GM21367 (cell line): ENCODE measurements at regions not wholly inside any gene's neighbourhood (a gene's known extent, or its start where the extent isn't known, plus 50 kb on each side); places are given as distances from the start of the nearest gene placed in this dataset.

Source experiments
- ATAC-seq: cut with Tn5 transposase; IDR thresholded peaks from one replicate; pipeline ENCODE4 v1.9.1; 2021; ENCODE audit not compliant: unreplicated experiment

DNA sequence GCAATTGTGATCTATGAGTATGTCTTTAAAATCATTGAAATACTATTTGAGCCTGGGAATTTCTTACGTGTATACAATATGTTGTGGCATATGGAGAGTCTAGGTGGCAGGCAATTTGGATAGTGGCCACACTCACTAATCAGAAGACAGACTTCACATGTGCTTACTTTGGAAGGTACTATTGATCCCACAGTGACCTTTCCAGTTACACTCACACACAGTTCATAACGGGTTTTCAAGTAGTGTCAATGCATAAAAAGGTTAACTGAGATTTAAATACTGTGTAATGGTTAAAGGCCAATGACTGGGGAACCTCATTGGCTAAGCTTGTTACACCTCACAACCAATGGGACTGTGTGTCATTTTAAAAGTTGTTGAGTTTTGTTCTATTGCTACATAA lies 783.2 kb downstream of the RPA4 start:
- no peak for ATAC-seq

DNA sequence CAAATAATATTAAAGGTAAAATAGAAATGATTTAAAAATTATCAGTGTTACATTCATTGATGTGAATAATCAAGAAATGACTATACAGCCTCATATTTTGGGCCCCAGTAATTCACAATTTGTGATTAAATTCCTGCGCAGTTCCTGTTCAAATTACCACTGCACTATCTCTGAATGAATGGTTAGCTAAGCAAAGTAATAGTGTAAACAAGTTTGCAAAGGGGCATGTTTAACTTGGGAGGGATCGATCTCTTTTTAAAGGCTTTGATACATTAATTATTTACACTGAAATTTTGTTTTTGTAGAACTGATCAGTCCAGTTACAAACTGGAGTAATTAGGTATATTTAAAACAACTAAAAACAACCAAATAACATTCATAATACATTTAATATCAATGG lies 784.4 kb downstream of the RPA4 start:
- no peak for ATAC-seq

DNA sequence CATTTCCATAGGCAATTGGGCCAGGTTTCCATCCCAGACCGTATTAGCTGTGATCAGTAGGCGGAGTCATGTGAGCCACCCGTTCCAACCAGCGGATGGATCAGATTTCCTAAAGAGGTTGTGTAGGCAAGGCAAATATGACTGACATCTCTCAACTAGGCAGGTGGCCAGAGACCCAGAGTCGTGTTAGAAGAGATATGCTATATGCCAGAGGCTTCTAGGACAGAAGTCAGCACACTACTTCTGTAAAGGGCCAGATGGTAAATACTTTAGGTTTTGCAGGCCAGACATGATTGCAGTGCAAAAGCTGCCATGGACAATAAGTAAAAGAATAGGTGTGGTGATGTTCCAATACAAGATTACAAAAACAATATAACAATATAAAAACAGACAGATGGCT lies 788.4 kb downstream of the RPA4 start:
- ATAC-seq = no peak

DNA sequence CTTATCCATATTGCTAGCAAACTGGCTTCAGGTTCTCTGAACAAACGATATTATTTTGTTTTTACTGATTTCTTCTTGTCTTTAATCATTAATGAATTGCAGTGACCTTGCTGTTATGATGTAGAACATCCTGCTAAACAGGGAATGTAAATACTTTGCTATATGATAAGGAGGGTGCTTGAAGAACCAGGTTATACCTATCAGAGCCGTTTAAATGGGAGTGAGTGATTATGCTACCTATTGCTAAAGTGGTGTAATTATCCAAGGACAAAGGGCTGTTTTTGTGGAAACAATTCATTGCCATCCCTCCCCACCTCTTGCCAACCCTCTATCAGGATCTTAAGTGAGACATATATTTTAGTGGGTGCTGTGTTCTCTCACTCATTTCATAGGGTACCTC lies 788.9 kb downstream of the RPA4 start:
- no peak for ATAC-seq

- no peak for ATAC-seq
Measured at GRCh38 chrX:97673135-97673534, 789.4 kb downstream of the RPA4 start.

- no peak for ATAC-seq
Measured at GRCh38 chrX:97682991-97683840, 799.5 kb downstream of the RPA4 start.

DNA sequence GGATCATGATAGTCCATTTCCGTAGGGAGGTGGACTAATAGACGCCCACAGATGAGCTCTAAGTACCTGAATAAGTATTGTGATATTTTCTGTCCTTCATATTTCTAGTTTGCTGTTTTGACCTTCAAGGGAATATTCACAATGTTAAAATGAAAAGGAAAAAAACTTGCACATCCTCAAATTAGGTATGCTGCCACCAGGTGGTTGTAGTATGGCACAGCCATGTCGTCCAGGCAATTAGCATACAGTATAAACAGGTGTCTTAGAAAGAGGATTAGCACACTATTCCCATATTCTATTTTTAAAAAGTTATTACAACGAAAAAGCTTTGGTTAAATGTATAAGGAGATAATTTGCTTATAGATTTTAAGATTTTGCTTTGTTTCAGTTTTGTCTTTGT lies 802.0 kb downstream of the RPA4 start:
- no peak for ATAC-seq

GRCh38 chrX:97691901-97692455 lies 808.3 kb downstream of the RPA4 start:
- ATAC-seq = no peak

- ATAC-seq = no peak
Measured at GRCh38 chrX:97692575-97692974, 808.9 kb downstream of the RPA4 start.

DNA sequence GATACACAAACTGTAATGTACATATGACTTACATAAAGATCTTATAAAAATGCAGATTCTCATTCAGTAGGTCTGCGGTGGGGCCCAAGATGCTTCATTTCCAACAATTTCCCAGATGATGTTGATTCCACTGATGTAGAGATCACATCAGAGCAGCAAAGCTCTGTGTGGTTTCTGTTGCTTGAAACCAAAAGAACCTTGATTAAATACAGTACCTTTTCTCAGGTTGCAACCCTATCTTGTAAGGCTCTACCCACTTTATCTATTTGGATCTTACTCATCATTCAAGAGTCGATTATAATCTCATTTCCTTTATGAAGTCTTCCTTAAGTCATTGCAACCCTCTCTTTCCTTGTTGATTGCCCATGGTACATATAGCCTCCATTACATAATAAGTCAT lies 816.8 kb downstream of the RPA4 start:
- ATAC-seq = no peak

DNA sequence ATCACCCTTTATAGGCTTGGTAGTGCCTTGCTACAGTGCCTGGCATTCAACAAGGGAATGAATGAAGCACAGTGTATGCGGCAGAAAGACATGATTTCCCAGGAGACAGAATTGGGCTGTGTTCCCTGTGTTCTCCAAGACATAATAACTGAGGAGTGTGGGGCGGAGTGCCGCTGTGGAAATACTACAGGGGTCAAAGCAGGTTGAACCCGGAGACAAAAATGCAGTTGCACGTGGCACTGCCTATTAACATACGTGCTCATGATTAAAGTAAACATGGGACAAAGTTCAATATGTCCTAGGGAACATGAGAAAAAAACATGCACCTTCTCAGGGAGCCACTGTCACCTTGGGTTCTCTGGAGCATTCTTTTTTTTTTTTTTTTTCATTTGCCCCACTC lies 820.8 kb downstream of the RPA4 start:
- no peak for ATAC-seq

- ATAC-seq = no peak
Measured at GRCh38 chrX:97704881-97705280, 821.2 kb downstream of the RPA4 start.

GRCh38 chrX:97705936-97706335 lies 822.2 kb downstream of the RPA4 start:
- ATAC-seq = no peak

- no peak for ATAC-seq
Measured at GRCh38 chrX:97714072-97714471, 830.4 kb downstream of the RPA4 start.

GRCh38 chrX:97728215-97728614 lies 844.5 kb downstream of the RPA4 start:
- ATAC-seq = no peak

DNA sequence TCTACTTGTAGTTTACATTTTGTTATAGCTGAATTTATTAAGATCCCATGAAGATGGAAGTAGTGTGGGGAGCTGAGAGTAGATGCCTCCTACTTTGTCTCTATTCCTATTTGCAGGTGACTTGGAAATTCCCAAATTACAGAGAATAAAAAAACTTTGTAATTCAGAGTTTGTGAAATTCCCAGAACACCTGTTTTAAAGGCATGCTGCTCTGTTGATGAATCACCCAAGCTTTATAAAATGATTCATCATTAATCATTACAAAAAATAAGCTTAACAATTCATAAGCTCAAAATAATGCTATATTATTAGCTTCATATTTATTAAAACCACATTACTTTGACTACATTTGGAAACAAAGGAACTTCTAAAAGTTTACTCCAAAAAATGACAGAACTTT lies 856.3 kb downstream of the RPA4 start:
- ATAC-seq = no peak

GRCh38 chrX:97740886-97741285 lies 857.2 kb downstream of the RPA4 start:
- ATAC-seq = no peak

DNA sequence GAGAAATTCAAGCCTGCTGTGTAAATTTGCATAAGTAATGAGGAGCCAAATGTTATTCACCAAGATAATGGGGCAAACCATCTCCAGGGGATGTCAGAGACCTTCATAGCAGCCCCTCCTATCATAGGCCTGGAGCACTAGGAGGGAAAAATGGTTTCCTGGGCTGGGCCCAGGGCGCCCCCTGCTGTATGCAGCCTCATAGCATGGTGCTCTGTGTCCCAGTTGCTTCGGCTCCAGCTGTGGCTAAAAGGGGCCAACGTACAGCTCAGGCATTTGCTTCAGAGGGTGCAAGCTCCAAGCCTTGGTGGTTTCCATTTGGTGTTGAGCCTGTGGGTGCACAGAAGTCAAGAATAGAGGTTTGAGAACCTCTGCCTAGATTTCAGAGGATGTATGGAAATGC lies 859.3 kb downstream of the RPA4 start:
- no peak for ATAC-seq

DNA sequence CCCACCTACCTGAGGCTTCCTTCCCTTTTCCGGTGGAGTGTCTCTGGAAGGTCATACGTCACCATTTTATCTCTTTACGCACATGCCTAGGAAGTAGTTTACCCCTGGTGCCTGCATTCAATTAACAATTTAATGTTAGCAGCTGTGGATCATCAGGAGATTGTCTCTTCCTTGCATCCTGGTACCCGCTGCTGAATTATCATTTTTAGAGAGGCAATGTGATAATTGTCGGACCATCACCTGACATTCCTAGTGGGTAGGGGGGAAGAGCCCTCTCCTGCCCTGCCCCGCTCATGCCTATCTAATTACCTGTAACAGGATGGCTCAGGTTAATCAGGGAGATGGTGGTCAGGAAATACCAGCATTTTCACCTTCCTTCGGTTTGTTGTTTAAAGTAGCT lies 863.6 kb downstream of the RPA4 start:
- no peak for ATAC-seq

DNA sequence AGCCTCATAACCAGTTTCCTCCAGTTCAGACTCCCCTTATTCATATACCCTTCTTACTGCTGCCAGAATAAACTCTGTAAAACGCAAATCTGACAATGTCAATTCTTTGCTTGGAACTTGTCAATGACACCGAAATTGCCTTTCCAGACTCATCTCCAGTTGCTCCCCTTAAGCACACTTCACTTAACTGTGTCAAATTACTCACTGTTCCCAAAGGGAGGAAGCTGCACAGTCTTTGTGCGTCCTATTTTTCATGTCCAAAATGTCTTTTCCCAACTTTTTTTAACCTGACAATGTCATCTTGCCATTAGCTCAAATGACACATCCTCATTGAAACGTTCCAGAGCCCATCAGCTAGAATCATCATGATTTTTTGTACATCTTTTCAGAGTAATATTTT lies 867.3 kb downstream of the RPA4 start:
- no peak for ATAC-seq

GRCh38 chrX:97751735-97752134 lies 868.0 kb downstream of the RPA4 start:
- ATAC-seq = no peak

GRCh38 chrX:97756879-97757278 lies 873.2 kb downstream of the RPA4 start:
- no peak for ATAC-seq

DNA sequence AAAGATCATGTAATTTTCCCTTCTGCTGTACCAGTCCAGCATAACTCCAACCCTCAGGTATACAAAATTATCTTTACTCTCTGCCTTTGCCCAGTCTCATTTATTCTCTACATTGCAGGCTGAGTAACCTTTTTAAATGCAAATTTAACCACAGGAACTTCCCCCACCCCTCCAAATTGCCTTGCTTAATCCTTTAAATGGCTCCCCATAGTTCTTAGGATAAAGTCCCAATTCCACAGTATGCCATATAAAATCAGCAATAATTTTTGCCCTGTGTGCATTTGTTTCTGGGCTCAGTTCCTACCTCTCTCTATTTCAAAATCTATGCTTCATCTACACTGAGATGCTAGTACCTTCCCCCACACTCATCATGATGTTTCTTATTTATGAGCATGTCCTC lies 879.7 kb downstream of the RPA4 start:
- no peak for ATAC-seq
